OCI-M1 (cell line): ENCODE measurements at regions not wholly inside any gene's neighbourhood (a gene's known extent, or its start where the extent isn't known, plus 50 kb on each side); places are given as distances from the start of the nearest gene placed in this dataset.
"Not testable (repeated sequence)": the region's sequence is repeated elsewhere in the genome, so short reads cannot be mapped to it uniquely, and the experiment has no call there.

ENCODE experiments used
- DNase-seq: peaks from one replicate; lab custom pipeline; 2025; lab: John Stamatoyannopoulos, UW

- DNase-seq: no peak
These were observed 132.3 kb upstream of the TNP1 start for GRCh38 chr2:216992056-216992675.

GRCh38 chr2:216991563-216991962 lies 131.7 kb upstream of the TNP1 start:
- DNase-seq: peak; percentile 68

GRCh38 chr2:216989340-216990129 lies 129.7 kb upstream of the TNP1 start:
- DNase-seq: peak; percentile 20

GRCh38 chr2:216987252-216987821 lies 127.5 kb upstream of the TNP1 start:
- DNase-seq: peak; percentile 80

GRCh38 chr2:216985658-216986141 lies 125.8 kb upstream of the TNP1 start:
- no peak for DNase-seq

GRCh38 chr2:216984937-216985336 lies 125.1 kb upstream of the TNP1 start:
- DNase-seq: no peak

- DNase-seq: not testable (repeated sequence)
These were observed 122.1 kb upstream of the TNP1 start for GRCh38 chr2:216981951-216982350.

GRCh38 chr2:216980510-216980909 lies 120.6 kb upstream of the TNP1 start:
- DNase-seq: not testable (repeated sequence)

GRCh38 chr2:216974321-216975302 lies 114.7 kb upstream of the TNP1 start:
- no peak for DNase-seq

GRCh38 chr2:216971593-216971992 lies 111.7 kb upstream of the TNP1 start:
- no peak for DNase-seq

- no peak for DNase-seq
These were observed 110.6 kb upstream of the TNP1 start for GRCh38 chr2:216970359-216970915.

- no peak for DNase-seq
These were observed 108.0 kb upstream of the TNP1 start for GRCh38 chr2:216967889-216968288.

GRCh38 chr2:216960671-216961268 lies 100.9 kb upstream of the TNP1 start:
- no peak for DNase-seq

GRCh38 chr2:216959433-216959832 lies 99.6 kb upstream of the TNP1 start:
- DNase-seq: no peak

GRCh38 chr2:216956820-216957493 lies 97.1 kb upstream of the TNP1 start:
- DNase-seq: no peak

- DNase-seq: no peak
These were observed 91.3 kb upstream of the TNP1 start for GRCh38 chr2:216951171-216951570.

GRCh38 chr2:216950547-216950946 lies 90.7 kb upstream of the TNP1 start:
- DNase-seq: peak; percentile 37

- no peak for DNase-seq
These were observed 90.0 kb upstream of the TNP1 start for GRCh38 chr2:216949700-216950413.

- no peak for DNase-seq
These were observed 87.2 kb upstream of the TNP1 start for GRCh38 chr2:216947055-216947454.

GRCh38 chr2:216944733-216945132 lies 84.9 kb upstream of the TNP1 start:
- no peak for DNase-seq
